Liver (tissue), 8 donors: ENCODE measurements at regions not wholly inside any gene's neighbourhood (a gene's known extent, or its start where the extent isn't known, plus 50 kb on each side); places are given as distances from the start of the nearest gene placed in this dataset.

ENCODE experiments used
- DNase-seq: peaks from one replicate; pipeline ENCODE4 v3.0.0-alpha.2; 2017; ENCODE audit warnings: low spot score
- H3K27ac ChIP-seq, 2 donors: one replicate each; pipeline ENCODE4 v1.7.0; 2013; ENCODE audit warnings: inconsistent platforms in 2 of 2, low read length in 2 of 2, control low read depth in 1 of 2, low read depth in 1 of 2, mild to moderate bottlenecking in 1 of 2
- H3K27me3 ChIP-seq, 4 donors: one replicate each; pipeline versions ENCODE4 v1.6.1 to v1.7.0; 2013; ENCODE audit warnings: low read length in 3 of 4, inconsistent platforms in 1 of 4, mild to moderate bottlenecking in 1 of 4, moderate library complexity in 1 of 4; ENCODE audit not compliant: control insufficient read depth in 4 of 4, insufficient read depth in 4 of 4
- H3K36me3 ChIP-seq, 4 donors: one replicate each; pipeline versions ENCODE4 v1.6.1 to v1.7.0; 2013; ENCODE audit warnings: low read length in 3 of 4, mild to moderate bottlenecking in 3 of 4, low read depth in 1 of 4, moderate library complexity in 1 of 4; ENCODE audit not compliant: control insufficient read depth in 4 of 4, insufficient read depth in 3 of 4
- H3K4me1 ChIP-seq, 4 donors: one replicate each; pipeline versions ENCODE4 v1.6.1 to v1.7.0; 2013; ENCODE audit warnings: low read length in 3 of 4, mild to moderate bottlenecking in 3 of 4, moderate library complexity in 1 of 4; ENCODE audit not compliant: control insufficient read depth in 4 of 4, insufficient read depth in 4 of 4
- H3K4me3 ChIP-seq, 3 donors: one replicate each; pipeline versions ENCODE4 v1.6.1 to v1.7.0; 2013; ENCODE audit warnings: low read length in 3 of 3, control low read depth in 1 of 3, low read depth in 1 of 3, mild to moderate bottlenecking in 1 of 3
- H3K9ac ChIP-seq, 2 donors: one replicate each; pipeline ENCODE4 v1.7.0; 2013; ENCODE audit warnings: low read length in 2 of 2, mild to moderate bottlenecking in 2 of 2, moderate library complexity in 2 of 2, control low read depth in 1 of 2, low read depth in 1 of 2
- H3K9me3 ChIP-seq, 4 donors: one replicate each; pipeline versions ENCODE4 v1.6.1 to v1.7.0; 2013; ENCODE audit warnings: low read length in 3 of 4; ENCODE audit not compliant: control insufficient read depth in 4 of 4
- ATF3 ChIP-seq: IDR thresholded peaks from 2 replicates; pipeline ENCODE4 v1.6.1; 2016; ENCODE audit warnings: antibody characterized with exemption
- CTCF ChIP-seq: fragments of 150-350 bp; IDR thresholded peaks from 2 replicates; pipeline ENCODE4 v1.5.1; 2017; ENCODE audit warnings: improper control_type of control experiment, low read depth, low read length; ENCODE audit not compliant: missing input control
- EGR1 ChIP-seq, 2 donors: IDR thresholded peaks; 2 replicates each; pipeline ENCODE4 v1.6.1; 2016 to 2018; ENCODE audit warnings: antibody characterized with exemption in 2 of 2, low read depth in 2 of 2
- FOXA1 ChIP-seq: IDR thresholded peaks from 2 replicates; pipeline ENCODE4 v1.6.1; 2016; ENCODE audit warnings: antibody characterized with exemption
- FOXA2 ChIP-seq: IDR thresholded peaks from 2 replicates; pipeline ENCODE4 v1.6.1; 2016; ENCODE audit warnings: antibody characterized with exemption
- GABPA ChIP-seq, 2 donors: IDR thresholded peaks in 1 of 2; conservative IDR thresholded peaks in 1 of 2; 2 replicates each; pipeline ENCODE4 v1.6.1; 2016; ENCODE audit warnings: antibody characterized with exemption in 2 of 2, mild to moderate bottlenecking in 1 of 2, moderate library complexity in 1 of 2
- HNF4A ChIP-seq, 2 donors: conservative IDR thresholded peaks; 2 replicates each; pipeline ENCODE4 v1.6.1; 2016; ENCODE audit warnings: antibody characterized with exemption in 2 of 2, mild to moderate bottlenecking in 2 of 2
- HNF4G ChIP-seq: IDR thresholded peaks from 2 replicates; pipeline ENCODE4 v1.6.1; 2016; ENCODE audit warnings: antibody characterized with exemption
- JUND ChIP-seq, 2 donors: IDR thresholded peaks; 2 replicates each; pipeline ENCODE4 v1.6.1; 2016; ENCODE audit warnings: antibody characterized with exemption in 2 of 2
- MAX ChIP-seq: IDR thresholded peaks from 2 replicates; pipeline ENCODE4 v1.6.1; 2016; ENCODE audit warnings: antibody characterized with exemption
- NR2F2 ChIP-seq: IDR thresholded peaks from 2 replicates; pipeline ENCODE4 v1.6.1; 2016; ENCODE audit warnings: antibody characterized with exemption
- RAD21 ChIP-seq, 2 donors: IDR thresholded peaks; 2 replicates each; pipeline ENCODE4 v1.6.1; 2016; ENCODE audit warnings: antibody characterized with exemption in 2 of 2, mild to moderate bottlenecking in 2 of 2
- REST ChIP-seq: IDR thresholded peaks from 2 replicates; pipeline ENCODE4 v1.6.1; 2016; ENCODE audit warnings: antibody characterized with exemption, mild to moderate bottlenecking
- RXRA ChIP-seq, 2 donors: IDR thresholded peaks; 2 replicates each; pipeline ENCODE4 v1.6.1; 2017 to 2018; ENCODE audit warnings: antibody characterized with exemption in 2 of 2, mild to moderate bottlenecking in 1 of 2
- SP1 ChIP-seq: IDR thresholded peaks from 2 replicates; pipeline ENCODE4 v1.6.1; 2018; ENCODE audit warnings: antibody characterized with exemption, mild to moderate bottlenecking
- YY1 ChIP-seq: IDR thresholded peaks from 2 replicates; pipeline ENCODE4 v1.6.1; 2016; ENCODE audit warnings: antibody characterized with exemption, mild to moderate bottlenecking
- ZBTB33 ChIP-seq: IDR thresholded peaks from 2 replicates; pipeline ENCODE4 v1.6.1; 2016; ENCODE audit warnings: antibody characterized with exemption
- WGBS: extraction: QIAGEN DNeasy Blood & Tissue Kit; methylation state at CpG from one replicate; pipeline ENCODE4 v1.1.7; 2013; 5-methylcytosine and 5-hydroxymethylcytosine counted together
- donor health status: healthy.
- donor health status: healthy.
- donor health status: healthy.
- donor health status: healthy.
- donor health status: healthy.

GRCh38 chr14:101237252-101237616, 324.1 kb upstream of the DIO3 start:
- no peak overlapping the region for H3K9ac ChIP-seq
- H3K4me1 ChIP-seq = peaks cover 0 to 3% (median 0%) of the 10 kb centered on the region in 4 donors
- DNase-seq = no peak
- WGBS = 90% methylated on average over 9 of the region's 9 CpGs
- H3K4me3 ChIP-seq = no peak overlapping the region
- H3K27ac ChIP-seq = no peak overlapping the region
- H3K9me3 ChIP-seq = no peaks in the 10 kb centered on the region
- no peaks in the 10 kb centered on the region for H3K36me3 ChIP-seq
- no peak for TF ChIP-seq FOXA2
- TF ChIP-seq RAD21 (IDR thresholded peaks at IDR 0.05) = no peak
- no peak for TF ChIP-seq HNF4A (conservative IDR thresholded peaks at IDR 0.05)
- no peak for TF ChIP-seq SP1
- TF ChIP-seq NR2F2 = no peak
- TF ChIP-seq ATF3 = no peak
- no peak for TF ChIP-seq MAX
- TF ChIP-seq EGR1 (IDR thresholded peaks at IDR 0.05; ENCODE audit: low read depth in 2 of 2) = no peak
- no peaks in the 10 kb centered on the region for H3K27me3 ChIP-seq

- no peak overlapping the region for H3K27ac ChIP-seq
- no peaks in the 10 kb centered on the region for H3K9me3 ChIP-seq
- WGBS = 48% methylated on average over 9 of the region's 9 CpGs
- DNase-seq = no peak
- no peaks in the 10 kb centered on the region for H3K36me3 ChIP-seq
- TF ChIP-seq HNF4G (no peak), GABPA (IDR thresholded peaks at IDR 0.05 in 1 of 2, conservative IDR thresholded peaks at IDR 0.05 in 1 of 2) (no peak), FOXA2 (no peak), SP1 (no peak), REST (no peak), ATF3 (no peak), FOXA1 (no peak), RXRA (IDR thresholded peaks at IDR 0.05) (no peak), ZBTB33 (no peak), CTCF (no peak), NR2F2 (no peak), YY1 (no peak), MAX (no peak), HNF4A (conservative IDR thresholded peaks at IDR 0.05) (no peak), JUND (IDR thresholded peaks at IDR 0.05) (no peak), RAD21 (IDR thresholded peaks at IDR 0.05) (no peak)
- H3K27me3 ChIP-seq = no peaks in the 10 kb centered on the region
- no peak overlapping the region for H3K4me3 ChIP-seq
- H3K4me1 ChIP-seq = peaks cover 0 to 3% (median 0%) of the 10 kb centered on the region in 4 donors
- no peak overlapping the region for H3K9ac ChIP-seq
These were observed 322.2 kb upstream of the DIO3 start for GRCh38 chr14:101239065-101239464.
